Stimulated activated CD8-positive, alpha-beta memory T cell treated with anti-CD3 and anti-CD28 coated beads, Interleukin-7, amount 100 ng/mL, for 48 hours (primary cell): ENCODE measurements at regions not wholly inside any gene's neighbourhood (a gene's known extent, or its start where the extent isn't known, plus 50 kb on each side); places are given as distances from the start of the nearest gene placed in this dataset.

Experiments
- DNase-seq, 2 donors: peaks; one replicate each; pipeline ENCODE4 v3.0.0-alpha.2; 2020; ENCODE audit warnings: low read depth in 1 of 2; ENCODE audit errors: extremely low read depth in 1 of 2

DNA sequence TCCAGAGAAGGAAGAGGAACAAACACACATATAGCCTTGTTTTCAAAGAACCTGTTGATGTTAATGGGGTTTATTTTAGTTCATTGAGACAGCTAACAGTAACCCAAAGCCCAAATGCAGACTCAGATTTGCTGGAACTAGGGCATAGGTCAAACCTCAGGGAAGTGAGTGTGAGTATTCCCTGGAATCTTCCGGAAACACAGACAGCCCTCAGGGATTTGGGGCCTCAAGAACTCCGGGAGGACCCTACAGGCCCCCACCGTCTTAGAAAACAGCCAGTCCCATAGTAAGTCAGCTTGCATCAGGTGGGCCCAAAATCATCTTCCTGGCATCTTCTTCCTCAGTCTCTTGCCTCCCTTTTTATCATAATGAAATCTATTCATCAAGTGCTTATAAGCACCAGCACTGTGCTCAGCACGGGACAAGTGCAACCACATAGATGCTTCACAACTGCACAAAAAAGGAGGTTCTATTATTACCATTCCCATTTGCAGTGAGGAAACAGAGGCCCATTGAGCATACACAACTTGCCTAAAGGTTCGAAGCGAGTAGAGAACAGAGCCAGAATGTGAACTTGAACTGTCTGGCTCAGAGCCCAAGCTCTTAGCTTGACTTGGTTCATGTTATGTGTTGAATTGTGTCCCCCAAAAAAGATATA is 50.2 kb upstream of the BCL11A start:
- no peak for DNase-seq

DNA sequence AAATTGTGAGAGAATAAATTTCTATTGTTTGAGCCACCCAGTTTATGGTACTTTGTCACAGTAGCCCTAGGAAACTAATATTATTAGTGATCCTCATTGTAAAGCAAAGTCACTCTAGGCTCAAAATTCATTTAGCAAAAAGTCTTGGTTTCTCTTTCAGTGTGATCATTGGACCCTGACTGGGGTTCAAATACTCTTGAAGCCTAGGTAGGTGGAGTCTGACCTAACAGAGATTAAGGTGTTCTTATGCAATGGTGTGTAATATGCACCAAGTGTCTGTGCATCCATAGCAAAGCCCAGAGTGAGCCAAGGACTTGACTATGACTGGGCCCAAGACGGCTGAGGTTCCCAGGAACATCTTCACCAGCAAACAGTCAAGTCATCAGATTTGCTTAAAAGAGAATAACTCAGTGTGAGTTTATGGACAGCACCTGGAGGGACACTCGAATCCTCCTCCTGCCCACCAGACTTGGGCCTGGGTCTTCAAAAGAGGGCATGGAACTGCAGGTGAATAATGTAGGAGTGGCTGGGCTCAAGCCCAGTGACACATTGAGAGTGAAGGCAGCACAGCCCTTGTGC is 51.1 kb upstream of the BCL11A start:
- no peak for DNase-seq

DNA sequence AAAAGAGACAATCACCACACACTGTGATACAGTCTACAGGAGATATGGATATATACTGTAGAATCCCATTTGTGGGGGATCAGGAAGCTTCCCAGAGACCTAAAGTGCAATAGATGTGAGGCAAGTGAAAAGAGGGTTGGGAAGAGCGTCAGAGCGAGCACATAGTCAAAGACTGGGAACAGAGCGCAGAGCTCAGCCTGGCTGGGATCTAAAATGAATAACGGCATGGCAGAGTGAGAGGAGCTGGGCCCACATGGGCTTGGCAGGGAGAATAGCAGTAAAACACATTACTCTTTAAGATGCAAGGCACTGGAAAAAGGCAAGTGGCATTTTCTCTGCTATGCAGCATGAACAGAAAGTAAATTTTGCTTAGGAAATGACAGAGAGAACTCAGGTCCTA is 52.4 kb upstream of the BCL11A start:
- no peak for DNase-seq

DNA sequence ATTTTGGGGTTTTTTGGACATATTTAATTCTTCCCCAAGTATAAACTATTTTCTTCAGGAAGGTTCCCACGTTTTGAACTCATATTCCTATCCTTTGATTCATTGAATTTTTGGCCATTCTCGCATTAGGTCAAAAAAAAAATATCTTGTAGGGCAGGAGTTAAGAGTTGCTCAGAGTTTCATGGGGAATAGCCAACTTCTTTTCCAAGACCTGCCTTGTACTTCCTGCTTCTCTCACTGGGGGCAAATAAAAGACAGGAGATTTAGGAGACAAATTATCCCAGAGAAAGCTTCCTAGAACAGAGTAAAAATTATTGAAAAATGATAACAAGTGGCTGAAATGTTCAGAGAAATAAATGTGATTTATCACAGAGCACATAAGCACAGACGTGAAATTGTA is 55.2 kb upstream of the BCL11A start:
- no peak for DNase-seq

DNA sequence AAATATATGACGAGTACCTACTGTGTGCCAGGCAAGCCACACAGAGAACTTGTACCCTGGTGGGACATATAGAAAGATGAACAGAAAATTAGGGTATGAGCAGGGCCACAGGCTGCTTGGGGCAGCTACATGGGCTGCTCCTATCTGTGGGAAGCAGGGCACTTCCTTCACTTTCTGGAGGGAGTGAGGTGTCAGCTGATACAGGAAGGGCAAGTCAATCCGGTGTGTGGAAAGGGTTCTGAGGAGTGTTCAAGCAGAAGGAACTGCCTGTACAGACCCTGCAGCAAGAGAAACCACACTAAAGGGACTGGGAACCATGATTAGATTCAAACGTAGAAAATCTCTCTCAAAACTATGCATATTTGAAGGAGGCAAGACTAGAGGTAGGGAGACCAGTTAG is 58.6 kb upstream of the BCL11A start:
- DNase-seq, result no peak

DNA sequence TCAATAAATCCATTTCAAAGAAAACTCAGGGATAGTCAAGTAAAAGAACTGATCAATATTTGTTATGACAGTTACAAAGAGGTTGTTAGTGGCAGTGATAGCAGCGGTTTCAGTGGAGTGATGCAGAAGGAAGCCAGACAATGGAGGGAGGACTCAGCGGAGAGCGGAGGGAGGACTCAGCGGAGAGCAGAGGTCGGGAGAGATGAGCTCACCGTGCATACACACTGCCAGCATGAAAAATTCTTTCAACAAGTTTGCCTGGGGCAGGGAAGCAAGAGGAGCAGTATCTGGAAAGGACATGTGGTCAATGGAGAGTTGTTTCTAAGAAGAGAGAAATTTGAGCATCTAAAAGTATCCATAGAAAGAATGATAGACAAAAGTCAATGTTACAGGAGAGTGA is 60.9 kb upstream of the BCL11A start:
- no peak for DNase-seq

DNA sequence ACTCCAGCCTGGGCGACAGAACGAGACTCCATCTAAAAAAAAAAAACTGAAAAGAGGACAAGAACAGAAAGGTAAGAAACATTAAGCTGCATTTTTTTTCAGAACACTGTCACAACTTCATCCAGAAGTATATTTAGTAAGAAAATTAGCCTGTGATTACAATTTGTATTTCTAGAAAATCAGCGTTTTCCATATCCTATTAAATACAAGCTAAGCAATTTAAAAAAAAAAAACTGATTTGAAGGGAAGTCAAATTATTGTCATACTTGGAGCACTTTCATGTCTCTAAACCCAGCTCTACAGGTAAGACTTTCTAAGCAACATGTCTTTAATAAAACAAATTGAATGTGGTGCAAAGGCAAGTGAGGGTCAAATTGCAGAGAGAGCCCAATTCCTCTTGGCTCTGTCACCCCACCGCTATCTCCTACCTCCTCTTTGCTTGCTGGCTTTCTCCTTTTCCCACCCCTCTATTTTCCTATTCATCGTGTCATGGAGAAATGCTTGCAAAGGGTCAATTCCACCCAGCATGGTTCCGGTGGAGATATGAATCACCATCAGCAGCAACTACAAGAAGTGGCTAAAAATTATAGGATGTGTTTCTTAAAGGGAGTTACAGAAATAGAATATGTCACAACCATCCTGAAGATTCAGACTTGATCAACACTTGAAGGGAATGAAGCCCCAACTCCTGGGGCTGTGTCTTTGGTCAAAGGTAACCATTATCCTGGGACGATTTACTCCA is 68.4 kb upstream of the BCL11A start:
- DNase-seq, result no peak

DNA sequence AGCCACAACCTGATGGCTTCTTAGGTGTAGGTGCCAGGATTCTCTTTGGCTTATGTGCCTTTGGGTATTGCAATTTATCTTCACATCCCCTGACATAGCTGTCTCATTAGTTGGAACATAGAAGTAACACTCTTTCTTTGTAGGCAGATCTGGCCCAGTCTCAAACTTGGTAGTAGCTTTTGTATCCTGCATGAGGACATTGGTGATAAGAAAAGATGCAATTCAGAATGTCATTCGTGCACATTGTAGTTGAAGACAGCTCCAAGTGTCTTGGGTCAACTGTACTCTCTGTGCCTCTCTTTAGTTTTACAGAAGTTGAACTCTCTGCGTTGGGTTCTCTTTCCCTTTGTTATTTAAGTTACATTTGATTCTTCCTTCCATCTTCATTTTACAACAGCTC is 69.6 kb upstream of the BCL11A start:
- DNase-seq, result no peak

DNA sequence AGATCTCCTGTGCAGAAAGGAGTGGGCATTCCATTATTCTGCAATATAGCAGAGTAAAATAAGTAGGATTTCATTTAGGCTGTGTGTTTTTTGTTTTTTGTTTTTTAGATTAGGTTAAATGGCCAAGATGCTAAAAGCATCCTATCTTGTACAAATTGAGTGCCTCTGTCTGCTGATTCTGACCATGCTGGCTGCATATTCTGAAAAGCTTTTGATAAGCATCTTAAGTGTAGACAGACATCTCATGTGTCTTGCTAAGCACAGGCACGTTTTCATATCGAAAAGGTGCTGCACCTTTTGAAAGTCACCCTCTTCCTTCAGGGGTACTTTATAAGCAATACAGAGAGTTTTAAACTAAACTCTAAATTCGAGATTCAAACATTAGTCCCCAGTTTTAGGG is 74.0 kb upstream of the BCL11A start:
- DNase-seq, result no peak

DNA sequence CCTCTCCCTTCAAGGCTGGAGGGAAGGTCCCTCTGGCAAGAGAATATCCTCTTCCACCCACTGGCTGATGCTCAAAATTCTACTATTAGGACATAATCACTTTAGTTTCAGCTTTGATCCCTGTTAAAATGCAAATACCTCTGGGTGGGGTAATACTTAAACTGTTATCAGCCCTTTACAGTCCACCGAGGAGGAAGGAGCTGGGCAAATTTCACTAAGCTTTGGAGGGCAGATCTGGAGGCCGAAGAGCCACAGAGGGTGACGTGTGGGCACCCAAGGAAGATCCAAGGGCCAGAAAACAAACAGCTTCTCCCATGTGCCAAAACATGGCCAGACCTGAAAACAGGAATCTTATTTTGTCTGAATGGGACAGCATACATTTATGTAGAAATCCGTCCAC is 74.6 kb upstream of the BCL11A start:
- no peak for DNase-seq

DNA sequence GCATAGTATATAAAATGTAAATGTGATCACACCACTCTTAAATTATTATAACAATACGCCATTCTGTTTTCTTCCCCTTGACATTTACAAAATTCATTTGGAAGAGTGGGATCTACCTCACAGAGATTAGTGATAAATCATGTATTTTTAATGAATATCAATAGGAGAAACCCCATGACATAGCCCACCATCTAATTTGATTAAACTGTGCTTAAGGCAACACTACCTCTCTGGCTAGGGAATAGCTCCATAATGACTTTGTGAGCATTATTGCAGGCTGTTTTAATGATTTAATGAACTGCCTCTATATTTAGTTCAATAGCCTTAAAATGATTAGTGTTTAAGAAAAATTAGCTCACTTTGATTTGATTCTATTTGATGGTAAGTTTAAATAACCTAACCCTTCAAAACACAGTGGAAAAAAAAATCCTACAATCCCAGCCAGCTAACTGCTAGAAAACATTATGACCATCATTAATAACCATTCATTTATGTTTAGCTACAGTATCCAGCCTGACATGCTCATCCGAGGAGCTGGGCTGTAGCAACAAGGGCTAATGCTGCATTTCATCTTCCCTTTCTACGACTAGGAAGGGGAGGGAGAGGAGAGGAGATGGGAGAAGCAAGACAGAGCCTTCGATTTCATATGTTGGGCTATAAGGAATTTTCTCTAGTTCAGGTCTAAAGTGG is 75.3 kb upstream of the BCL11A start:
- DNase-seq, result no peak

DNA sequence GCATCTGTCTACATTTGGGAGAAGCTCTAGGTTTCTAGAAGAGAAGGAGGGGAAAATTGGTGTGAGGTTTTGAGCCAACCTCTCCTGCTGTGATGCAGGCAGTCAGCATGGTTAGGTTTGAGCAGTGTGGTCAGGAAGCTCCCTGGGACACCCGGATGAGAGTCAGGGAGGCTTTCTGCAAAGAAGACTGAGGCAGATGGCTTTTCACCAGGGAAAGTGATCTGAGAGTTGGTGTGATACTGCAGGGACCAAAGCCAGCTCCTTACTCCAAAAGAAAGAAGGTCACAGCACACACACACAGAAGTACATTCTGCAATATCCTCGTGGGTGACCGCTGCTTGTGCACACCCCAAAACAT is 75.8 kb upstream of the BCL11A start:
- DNase-seq, result no peak

DNA sequence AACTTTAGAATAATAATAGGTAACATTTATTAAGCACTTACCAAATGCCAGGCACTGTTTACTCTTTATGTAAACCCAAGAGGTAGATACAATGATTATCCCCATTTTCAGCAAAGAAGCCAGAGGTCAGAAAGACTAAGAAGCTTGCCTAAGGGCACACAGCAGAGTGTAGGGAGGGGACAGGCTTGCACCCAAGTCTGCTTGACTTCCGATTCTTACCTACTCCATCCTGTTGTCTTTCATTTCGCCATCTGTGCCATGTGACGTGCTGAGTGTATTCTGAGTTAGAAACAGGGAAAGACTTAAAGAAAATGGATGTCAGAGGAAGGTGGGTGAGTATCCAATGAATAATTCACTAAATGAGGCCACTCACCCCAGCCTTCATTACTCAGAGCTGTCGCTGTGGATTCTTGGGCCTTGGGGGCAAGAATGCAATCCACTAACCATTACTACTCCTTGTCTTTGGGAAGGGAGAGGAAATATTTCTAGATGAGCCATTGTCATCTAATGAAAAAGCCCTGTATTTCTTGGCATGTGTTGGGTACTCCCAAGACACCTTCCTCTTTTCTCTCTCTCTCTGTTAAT is 76.4 kb upstream of the BCL11A start:
- DNase-seq, result no peak

DNA sequence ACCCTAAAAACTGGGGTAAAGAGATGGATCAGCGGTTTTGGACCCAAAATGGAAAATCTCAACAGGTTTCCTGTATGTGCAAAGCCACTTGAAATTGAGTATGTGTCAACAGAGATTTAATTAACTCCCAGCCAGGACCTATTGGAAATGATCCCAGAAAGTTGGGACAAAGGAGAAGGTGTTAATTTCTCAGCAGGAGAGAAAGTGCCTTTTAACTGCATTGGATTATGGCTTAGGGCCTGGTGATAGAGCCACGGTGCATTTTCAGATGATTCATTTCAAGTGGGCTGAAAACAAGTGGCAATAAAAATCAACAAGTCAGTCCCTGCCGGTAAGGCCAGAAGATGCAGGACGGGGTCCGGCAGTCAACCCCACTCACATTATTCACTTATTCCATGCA is 80.2 kb upstream of the BCL11A start:
- DNase-seq, result no peak

DNA sequence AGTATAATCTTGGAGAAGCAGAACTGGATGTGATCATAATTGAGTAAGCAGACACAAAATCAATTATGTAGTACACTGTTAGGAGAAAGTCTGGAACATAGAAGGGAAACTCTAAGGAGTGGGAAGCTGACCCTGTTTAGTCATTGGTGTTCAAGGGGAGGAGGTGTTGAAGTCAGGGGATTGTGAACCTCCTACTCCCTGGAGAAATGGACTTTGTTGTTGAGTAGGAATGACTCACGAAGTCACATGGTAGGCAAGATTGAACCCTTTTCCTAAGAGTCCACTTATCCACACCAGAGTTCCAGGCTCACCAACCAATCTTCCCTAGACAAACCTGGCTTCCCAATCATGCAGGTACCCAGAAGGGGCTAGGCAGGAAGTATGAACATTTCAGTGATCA is 81.0 kb upstream of the BCL11A start:
- DNase-seq, result no peak

DNA sequence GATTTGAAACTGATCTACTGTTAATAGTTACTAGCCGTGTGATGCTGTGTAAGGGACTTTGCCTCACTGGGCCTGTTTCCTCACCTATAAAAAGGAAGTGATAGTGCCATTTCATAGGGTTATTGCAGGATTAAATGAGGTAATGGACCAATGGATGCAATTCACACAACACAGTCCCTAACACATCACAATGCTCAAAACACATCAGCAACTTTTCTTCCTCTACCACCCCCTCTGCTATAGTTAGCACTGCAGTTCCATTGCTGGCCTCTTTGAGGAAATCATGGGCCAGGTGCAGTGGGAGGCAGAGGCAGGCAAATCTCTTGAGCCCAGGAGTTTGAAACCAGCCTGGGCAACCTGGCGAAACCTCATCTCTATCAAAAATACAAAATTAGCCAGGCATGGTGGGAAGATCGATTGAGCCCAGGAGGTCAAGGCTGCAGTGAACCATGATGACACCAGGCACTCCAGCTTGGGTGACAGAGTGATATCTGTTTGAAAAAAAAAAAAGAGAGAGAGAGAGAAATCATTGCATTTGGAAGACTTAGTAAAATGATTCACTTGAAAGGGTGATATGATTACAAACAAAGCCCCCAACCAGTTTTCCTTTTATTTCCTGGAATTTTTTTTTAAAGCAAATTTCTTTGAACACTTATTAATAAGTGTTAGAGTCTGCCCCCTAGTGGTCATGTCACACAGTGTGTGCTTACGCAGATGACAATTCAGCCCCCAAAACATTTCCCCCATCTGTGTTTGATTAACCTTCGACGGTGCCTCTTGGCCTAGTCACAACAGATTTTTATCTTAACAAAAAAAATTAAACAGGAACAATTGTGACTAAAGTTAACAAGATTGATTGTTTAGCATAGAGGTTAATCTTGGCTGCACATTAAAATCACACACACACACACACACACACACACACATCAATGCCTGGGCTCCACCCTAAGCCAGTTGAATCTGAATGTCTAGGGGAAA is 88.6 kb upstream of the BCL11A start:
- no peak for DNase-seq

DNA sequence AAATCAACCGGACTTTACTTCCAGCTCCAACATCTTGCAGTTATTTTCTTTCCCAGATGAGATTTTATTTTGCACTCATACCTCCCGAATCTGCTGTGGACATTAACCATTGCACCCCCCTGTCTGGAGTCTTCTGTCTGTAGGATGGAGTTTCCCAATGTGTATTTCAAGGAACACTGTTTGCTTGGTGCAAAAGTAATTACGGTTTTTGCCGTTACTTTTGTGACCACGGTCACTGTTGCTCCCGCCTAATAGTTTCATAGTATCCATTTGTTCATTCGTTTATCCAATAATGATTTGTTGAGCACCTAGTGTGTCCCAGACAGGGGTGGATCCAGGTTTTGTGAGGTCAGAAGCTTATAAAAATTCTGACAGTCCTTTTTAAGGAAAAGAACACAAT is 90.3 kb upstream of the BCL11A start:
- DNase-seq, result no peak

DNA sequence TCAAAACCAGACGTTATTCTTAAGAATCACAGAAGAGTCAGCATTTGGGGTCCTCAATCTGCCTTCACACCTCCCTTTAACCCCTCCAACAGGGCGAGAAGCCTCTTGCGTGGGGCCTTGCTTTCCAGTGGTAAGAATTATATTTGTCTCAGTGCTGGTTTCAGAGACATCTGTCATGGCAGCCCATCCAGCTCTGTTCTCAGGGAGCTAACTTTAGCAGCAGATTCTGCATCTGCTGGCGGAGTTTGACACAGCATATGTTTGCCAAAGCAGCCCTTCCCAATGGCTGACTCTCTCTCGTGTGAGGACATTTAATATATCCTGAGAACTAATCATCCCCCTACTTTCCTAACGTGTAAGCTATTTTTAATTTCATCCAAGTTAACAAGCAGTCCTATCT is 91.5 kb upstream of the BCL11A start:
- DNase-seq, result no peak

DNA sequence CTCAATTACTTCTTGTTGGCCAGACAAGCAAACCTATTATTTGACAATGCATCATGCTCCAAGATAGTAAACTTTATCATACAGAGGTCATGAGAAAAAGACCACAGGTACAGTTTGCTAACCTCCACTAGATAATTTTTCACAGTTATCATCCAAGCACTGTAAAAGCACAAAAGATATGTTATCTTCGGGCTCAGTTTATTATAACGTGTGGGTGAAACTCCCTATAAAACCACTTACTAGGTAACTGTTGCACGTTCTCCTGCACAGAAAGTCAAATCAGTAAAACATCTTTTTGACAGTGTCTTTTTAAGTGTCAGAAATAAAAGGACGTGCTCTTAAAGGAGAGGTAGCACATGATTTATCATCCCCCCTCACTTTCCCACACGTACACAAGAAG is 94.7 kb upstream of the BCL11A start:
- DNase-seq, result no peak

DNA sequence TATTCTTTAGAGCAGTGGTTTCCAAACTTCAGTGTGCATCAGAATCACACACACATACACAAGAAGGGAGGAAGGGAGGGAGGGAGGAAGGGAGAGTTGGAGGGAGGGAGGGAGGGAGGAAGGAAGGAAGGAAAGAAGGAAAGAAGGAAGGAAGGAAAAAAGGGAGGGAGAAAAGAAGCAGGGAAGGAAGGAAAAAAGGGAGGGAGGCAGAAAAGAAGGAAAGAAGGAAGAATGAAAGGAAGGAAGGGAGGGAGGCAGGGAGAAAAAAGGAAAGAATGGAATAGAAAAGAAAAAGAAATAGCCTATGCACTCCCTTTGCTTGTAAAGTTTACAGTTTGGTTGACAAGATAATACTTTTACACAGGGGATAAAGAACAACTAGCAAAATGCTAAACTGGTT is 96.3 kb upstream of the BCL11A start:
- no peak for DNase-seq
